Activated effector memory CD4-positive, alpha-beta T cell treated with Interleukin-2 at 50 U/mL for 16 hours (primary cell): ENCODE measurements at regions not wholly inside any gene's neighbourhood (a gene's known extent, or its start where the extent isn't known, plus 50 kb on each side); places are given as distances from the start of the nearest gene placed in this dataset.

Experiments
- DNase-seq: peaks from one replicate; pipeline ENCODE4 v3.0.0-alpha.2; 2020

- DNase-seq = no peak
These were observed 404.2 kb upstream of the CITED2 start for GRCh38 chr6:139778688-139779087.

GRCh38 chr6:139778106-139778505, 403.7 kb upstream of the CITED2 start:
- DNase-seq = no peak

GRCh38 chr6:139777202-139777970, 402.9 kb upstream of the CITED2 start:
- no peak for DNase-seq

- DNase-seq = no peak
These were observed 401.6 kb upstream of the CITED2 start for GRCh38 chr6:139776041-139776440.

- no peak for DNase-seq
These were observed 393.7 kb upstream of the CITED2 start for GRCh38 chr6:139768196-139768595.

- DNase-seq = no peak
These were observed 392.3 kb upstream of the CITED2 start for GRCh38 chr6:139766796-139767195.

- no peak for DNase-seq
These were observed 391.4 kb upstream of the CITED2 start for GRCh38 chr6:139765825-139766285.

GRCh38 chr6:139764498-139764986, 390.1 kb upstream of the CITED2 start:
- DNase-seq = no peak

- no peak for DNase-seq
These were observed 389.2 kb upstream of the CITED2 start for GRCh38 chr6:139763468-139764210.

GRCh38 chr6:139762587-139763031, 388.2 kb upstream of the CITED2 start:
- DNase-seq = no peak

GRCh38 chr6:139760128-139760527, 385.7 kb upstream of the CITED2 start:
- DNase-seq = no peak

- no peak for DNase-seq
These were observed 384.6 kb upstream of the CITED2 start for GRCh38 chr6:139759086-139759485.

- DNase-seq = no peak
These were observed 383.8 kb upstream of the CITED2 start for GRCh38 chr6:139758209-139758611.

GRCh38 chr6:139757784-139758183, 383.3 kb upstream of the CITED2 start:
- no peak for DNase-seq

- DNase-seq = no peak
These were observed 381.9 kb upstream of the CITED2 start for GRCh38 chr6:139756381-139756780.

- no peak for DNase-seq
These were observed 380.7 kb upstream of the CITED2 start for GRCh38 chr6:139754898-139755775.

- no peak for DNase-seq
These were observed 378.9 kb upstream of the CITED2 start for GRCh38 chr6:139753198-139753861.

- no peak for DNase-seq
These were observed 377.6 kb upstream of the CITED2 start for GRCh38 chr6:139752086-139752485.

- no peak for DNase-seq
These were observed 376.7 kb upstream of the CITED2 start for GRCh38 chr6:139751179-139751578.

GRCh38 chr6:139748353-139749146, 374.1 kb upstream of the CITED2 start:
- DNase-seq = no peak

- DNase-seq = no peak
These were observed 372.7 kb upstream of the CITED2 start for GRCh38 chr6:139747154-139747553.

GRCh38 chr6:139744891-139745290, 370.4 kb upstream of the CITED2 start:
- DNase-seq = no peak
